ENCODE measurements at regions not wholly inside any gene's neighbourhood (a gene's known extent, or its start where the extent isn't known, plus 50 kb on each side); places are given as distances from the start of the nearest gene placed in this dataset.

DNA sequence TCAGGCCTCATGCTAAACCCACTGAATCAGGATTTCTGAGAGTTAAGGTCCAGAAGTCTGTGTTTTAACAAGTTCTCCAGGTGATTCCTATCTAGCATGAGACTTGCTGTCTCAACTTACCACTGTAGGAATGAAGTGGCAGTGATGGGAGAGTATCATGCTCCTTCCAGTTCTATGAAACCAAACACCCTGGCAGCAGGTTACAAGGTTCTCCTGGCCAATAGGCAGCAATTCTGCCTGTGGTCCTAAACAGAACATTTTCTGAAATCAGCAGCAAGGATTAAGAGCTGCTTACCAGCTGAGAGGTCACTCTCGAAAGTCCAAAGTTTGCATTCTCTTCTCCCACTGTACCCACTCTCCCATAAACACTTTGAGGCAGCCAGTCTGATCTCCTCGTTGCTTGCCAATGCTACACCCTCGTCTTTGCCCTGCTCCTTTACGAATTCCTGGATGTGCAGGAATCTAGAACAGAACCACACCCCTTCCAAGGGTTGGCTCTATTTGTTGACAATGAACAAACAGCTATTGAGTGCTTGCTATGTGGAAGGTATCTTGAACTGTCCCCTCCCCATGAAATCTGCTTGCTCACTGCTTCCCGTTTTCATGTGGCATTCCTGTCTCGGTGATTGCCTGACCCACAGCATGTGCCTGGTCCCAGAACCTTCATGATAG is 100.5 kb downstream of the TMEM174 start:
- TF ChIP-seq POLR2A (IDR thresholded peaks at IDR 0.05) (no peak), POLR2AphosphoS5 (IDR thresholded peaks at IDR 0.05) (no peak)
- TF ChIP-seq, protein P1, sequence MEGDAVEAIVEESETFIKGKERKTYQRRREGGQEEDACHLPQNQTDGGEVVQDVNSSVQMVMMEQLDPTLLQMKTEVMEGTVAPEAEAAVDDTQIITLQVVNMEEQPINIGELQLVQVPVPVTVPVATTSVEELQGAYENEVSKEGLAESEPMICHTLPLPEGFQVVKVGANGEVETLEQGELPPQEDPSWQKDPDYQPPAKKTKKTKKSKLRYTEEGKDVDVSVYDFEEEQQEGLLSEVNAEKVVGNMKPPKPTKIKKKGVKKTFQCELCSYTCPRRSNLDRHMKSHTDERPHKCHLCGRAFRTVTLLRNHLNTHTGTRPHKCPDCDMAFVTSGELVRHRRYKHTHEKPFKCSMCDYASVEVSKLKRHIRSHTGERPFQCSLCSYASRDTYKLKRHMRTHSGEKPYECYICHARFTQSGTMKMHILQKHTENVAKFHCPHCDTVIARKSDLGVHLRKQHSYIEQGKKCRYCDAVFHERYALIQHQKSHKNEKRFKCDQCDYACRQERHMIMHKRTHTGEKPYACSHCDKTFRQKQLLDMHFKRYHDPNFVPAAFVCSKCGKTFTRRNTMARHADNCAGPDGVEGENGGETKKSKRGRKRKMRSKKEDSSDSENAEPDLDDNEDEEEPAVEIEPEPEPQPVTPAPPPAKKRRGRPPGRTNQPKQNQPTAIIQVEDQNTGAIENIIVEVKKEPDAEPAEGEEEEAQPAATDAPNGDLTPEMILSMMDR (IDR thresholded peaks at IDR 0.05): no peak
